ENCODE measurements at regions not wholly inside any gene's neighbourhood (a gene's known extent, or its start where the extent isn't known, plus 50 kb on each side); places are given as distances from the start of the nearest gene placed in this dataset.

GRCh38 chr1:68338081-68338480 is 105.8 kb upstream of the WLS start:
- no peak for TF ChIP-seq CTBP1 (IDR thresholded peaks at IDR 0.05; ENCODE audit: borderline replicate concordance)
- no peak for TF ChIP-seq HDGF (IDR thresholded peaks at IDR 0.05; ENCODE audit: borderline replicate concordance)
- no peak for TF ChIP-seq SUZ12 (IDR thresholded peaks at IDR 0.05)
- TF ChIP-seq BHLHE40 (IDR thresholded peaks at IDR 0.05; ENCODE audit: borderline replicate concordance) = no peak
- no peak for TF ChIP-seq ARNT (IDR thresholded peaks at IDR 0.05)
- TF ChIP-seq SP1 (IDR thresholded peaks at IDR 0.05) = no peak
- no peak for TF ChIP-seq PKNOX1 (IDR thresholded peaks at IDR 0.05)
